Esophagus muscularis mucosa (tissue), 3 donors: ENCODE measurements at regions not wholly inside any gene's neighbourhood (a gene's known extent, or its start where the extent isn't known, plus 50 kb on each side); places are given as distances from the start of the nearest gene placed in this dataset.

Source experiments
- POLR2A ChIP-seq: fragments of 450-650 bp; IDR thresholded peaks from one replicate; pipeline ENCODE4 v1.6.1; 2017; ENCODE audit warnings: antibody characterized with exemption, moderate library complexity, mild to moderate bottlenecking, low read depth
- POLR2AphosphoS5 ChIP-seq, 2 donors: sonication (generic); formaldehyde crosslinking; IDR thresholded peaks; one replicate each; pipeline ENCODE4 v1.6.1; 2017; ENCODE audit warnings: antibody characterized with exemption in 2 of 2
- TF ChIP-seq, protein P1 (sequence below), 3 experiments: fragments of 200-600 bp in 2 of 3; fragments of 450-650 bp in 1 of 3; sonication (generic) in 2 of 3; IDR thresholded peaks; one replicate each; pipeline ENCODE4 v1.5.1; 2017 to 2019; ENCODE audit warnings: antibody characterized with exemption in 3 of 3, mild to moderate bottlenecking in 2 of 3, moderate library complexity in 1 of 3

DNA sequence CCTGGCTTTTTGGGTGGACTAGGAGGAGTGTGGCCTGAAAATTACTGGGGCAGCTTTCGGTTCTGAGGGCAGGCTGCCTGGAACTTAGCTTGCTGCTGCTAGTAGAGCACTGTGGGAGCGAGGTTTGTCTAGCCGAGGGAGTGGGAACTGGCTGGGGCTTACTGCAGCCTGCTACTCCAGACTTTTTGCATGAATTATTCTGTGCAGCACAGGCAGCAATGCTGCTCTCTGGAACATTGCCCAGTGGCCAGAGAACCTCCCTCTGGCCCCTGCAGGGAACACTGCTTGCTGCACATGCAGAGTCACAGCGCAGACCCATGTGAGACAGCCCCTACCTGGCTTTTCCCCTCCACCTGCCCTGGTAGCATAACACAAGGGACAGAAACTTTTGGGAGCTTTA, 263.9 kb upstream of the SLITRK2 start:
- TF ChIP-seq, protein P1, sequence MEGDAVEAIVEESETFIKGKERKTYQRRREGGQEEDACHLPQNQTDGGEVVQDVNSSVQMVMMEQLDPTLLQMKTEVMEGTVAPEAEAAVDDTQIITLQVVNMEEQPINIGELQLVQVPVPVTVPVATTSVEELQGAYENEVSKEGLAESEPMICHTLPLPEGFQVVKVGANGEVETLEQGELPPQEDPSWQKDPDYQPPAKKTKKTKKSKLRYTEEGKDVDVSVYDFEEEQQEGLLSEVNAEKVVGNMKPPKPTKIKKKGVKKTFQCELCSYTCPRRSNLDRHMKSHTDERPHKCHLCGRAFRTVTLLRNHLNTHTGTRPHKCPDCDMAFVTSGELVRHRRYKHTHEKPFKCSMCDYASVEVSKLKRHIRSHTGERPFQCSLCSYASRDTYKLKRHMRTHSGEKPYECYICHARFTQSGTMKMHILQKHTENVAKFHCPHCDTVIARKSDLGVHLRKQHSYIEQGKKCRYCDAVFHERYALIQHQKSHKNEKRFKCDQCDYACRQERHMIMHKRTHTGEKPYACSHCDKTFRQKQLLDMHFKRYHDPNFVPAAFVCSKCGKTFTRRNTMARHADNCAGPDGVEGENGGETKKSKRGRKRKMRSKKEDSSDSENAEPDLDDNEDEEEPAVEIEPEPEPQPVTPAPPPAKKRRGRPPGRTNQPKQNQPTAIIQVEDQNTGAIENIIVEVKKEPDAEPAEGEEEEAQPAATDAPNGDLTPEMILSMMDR (IDR thresholded peaks at IDR 0.05): no peak
- TF ChIP-seq POLR2AphosphoS5 (IDR thresholded peaks at IDR 0.05) (no peak), POLR2A (no peak)
